DOHH2 (cell line): ENCODE measurements at regions not wholly inside any gene's neighbourhood (a gene's known extent, or its start where the extent isn't known, plus 50 kb on each side); places are given as distances from the start of the nearest gene placed in this dataset.

ENCODE experiments used
- H3F3A ChIP-seq: fragments of 200-600 bp; sonication (generic), shearing (Covaris generic); 2 replicates; pipeline ENCODE4 v1.6.0; 2016; ENCODE audit warnings: antibody characterized with exemption, mild to moderate bottlenecking; ENCODE audit not compliant: control insufficient read depth, insufficient read depth
- H3K27ac ChIP-seq: fragments of 200-600 bp; sonication (generic); 2 replicates; pipeline ENCODE4 v1.5.1; 2014; ENCODE audit warnings: low read depth, mild to moderate bottlenecking, low read length, moderate library complexity
- H3K27me3 ChIP-seq: fragments of 200-600 bp; sonication (generic); 2 replicates; pipeline ENCODE4 v1.6.1; 2014; ENCODE audit warnings: mild to moderate bottlenecking, low read length, mixed read lengths; ENCODE audit not compliant: control insufficient read depth
- H3K36me3 ChIP-seq: fragments of 200-600 bp; sonication (generic); 2 replicates; pipeline ENCODE4 v1.6.1; 2014; ENCODE audit warnings: mild to moderate bottlenecking, low read length, moderate library complexity, mixed read lengths; ENCODE audit not compliant: control insufficient read depth
- H3K4me1 ChIP-seq: fragments of 200-600 bp; sonication (generic); 2 replicates; pipeline ENCODE4 v1.6.1; 2014; ENCODE audit warnings: mild to moderate bottlenecking, low read length, mixed read lengths; ENCODE audit not compliant: control insufficient read depth
- H3K4me2 ChIP-seq: fragments of 200-600 bp; sonication (generic); 2 replicates; pipeline ENCODE4 v1.6.0; 2014; ENCODE audit warnings: mild to moderate bottlenecking, low read length, moderate library complexity
- H3K4me3 ChIP-seq: fragments of 200-600 bp; sonication (generic); 2 replicates; pipeline ENCODE4 v1.5.1; 2014; ENCODE audit warnings: mild to moderate bottlenecking, low read length, mixed read lengths
- H3K79me2 ChIP-seq: fragments of 200-600 bp; sonication (generic); 2 replicates; pipeline ENCODE4 v1.6.1; 2014; ENCODE audit warnings: mild to moderate bottlenecking, low read length, mixed read lengths; ENCODE audit not compliant: control insufficient read depth
- H3K9me2 ChIP-seq: fragments of 200-600 bp; sonication (generic); replicated peaks from 2 replicates; pipeline ENCODE4 v1.6.1; 2014; ENCODE audit warnings: mild to moderate bottlenecking, low read length, mixed read lengths; ENCODE audit not compliant: control insufficient read depth
- H3K9me3 ChIP-seq: fragments of 200-600 bp; sonication (generic); 2 replicates; pipeline ENCODE4 v1.6.1; 2014; ENCODE audit warnings: antibody characterized with exemption, low read length, mixed read lengths; ENCODE audit not compliant: control insufficient read depth, insufficient read depth
- H4K20me1 ChIP-seq: fragments of 200-600 bp; sonication (generic); 2 replicates; pipeline ENCODE4 v1.6.0; 2014; ENCODE audit warnings: low read depth, mild to moderate bottlenecking, antibody characterized with exemption, low read length, moderate library complexity; ENCODE audit not compliant: control insufficient read depth, insufficient read depth
- CTCF ChIP-seq: fragments of 200-600 bp; sonication (generic); IDR thresholded peaks from one replicate; pipeline ENCODE4 v1.5.1; 2014; ENCODE audit warnings: antibody characterized with exemption, mild to moderate bottlenecking, low read depth, low read length; ENCODE audit not compliant: poor library complexity, severe bottlenecking
- EZH2phosphoT487 ChIP-seq: fragments of 200-600 bp; sonication (generic); IDR thresholded peaks from 2 replicates; pipeline ENCODE4 v1.6.1; 2017; ENCODE audit warnings: borderline replicate concordance, mild to moderate bottlenecking, antibody characterized with exemption, low read length, moderate library complexity, mixed read lengths

GRCh38 chr18:71131918-71132317, 843.1 kb downstream of the SOCS6 start:
- Histone ChIP-seq H3K4me1 (no peaks in the 10 kb centered on the region), H3K9me3 (peaks cover 7% of the 10 kb centered on the region; the same call in 1 of the 2 replicates), H3K9me2 (no peaks in the 10 kb centered on the region), H3K36me3 (no peaks in the 10 kb centered on the region), H3K79me2 (no peaks in the 10 kb centered on the region), H4K20me1 (no peaks in the 10 kb centered on the region), H3K27me3 (no peaks in the 10 kb centered on the region), H3K4me3 (no peak overlapping the region), H3K27ac (no peak overlapping the region), H3F3A (no peaks in the 10 kb centered on the region), H3K4me2 (no peak overlapping the region)
- TF ChIP-seq CTCF (no peak), EZH2phosphoT487 (no peak)

GRCh38 chr18:71130351-71130750, 841.5 kb downstream of the SOCS6 start:
- H3K9me3 ChIP-seq, result peaks cover 7% of the 10 kb centered on the region; the same call in 1 of the 2 replicates
- TF ChIP-seq EZH2phosphoT487 (no peak), CTCF (no peak)
- no peaks in the 10 kb centered on the region for H3K36me3 ChIP-seq
- no peaks in the 10 kb centered on the region for H3K9me2 ChIP-seq
- no peak overlapping the region for H3K4me3 ChIP-seq
- no peaks in the 10 kb centered on the region for H4K20me1 ChIP-seq
- no peak overlapping the region for H3K4me2 ChIP-seq
- H3F3A ChIP-seq, result no peaks in the 10 kb centered on the region
- no peaks in the 10 kb centered on the region for H3K27me3 ChIP-seq
- H3K4me1 ChIP-seq, result no peaks in the 10 kb centered on the region
- H3K79me2 ChIP-seq, result no peaks in the 10 kb centered on the region
- H3K27ac ChIP-seq, result no peak overlapping the region

GRCh38 chr18:71125581-71125980, 836.7 kb downstream of the SOCS6 start:
- no peak overlapping the region for H3K4me2 ChIP-seq
- no peaks in the 10 kb centered on the region for H3F3A ChIP-seq
- H3K9me3 ChIP-seq, result no peaks in the 10 kb centered on the region; the same call in 1 of the 2 replicates
- H3K79me2 ChIP-seq, result no peaks in the 10 kb centered on the region
- TF ChIP-seq CTCF (no peak), EZH2phosphoT487 (no peak)
- no peaks in the 10 kb centered on the region for H3K36me3 ChIP-seq
- no peaks in the 10 kb centered on the region for H4K20me1 ChIP-seq
- H3K4me3 ChIP-seq, result no peak overlapping the region
- H3K27ac ChIP-seq, result no peak overlapping the region
- no peaks in the 10 kb centered on the region for H3K4me1 ChIP-seq
- no peaks in the 10 kb centered on the region for H3K9me2 ChIP-seq
- H3K27me3 ChIP-seq, result no peaks in the 10 kb centered on the region
